ENCODE measurements at regions not wholly inside any gene's neighbourhood (a gene's known extent, or its start where the extent isn't known, plus 50 kb on each side); places are given as distances from the start of the nearest gene placed in this dataset.

DNA sequence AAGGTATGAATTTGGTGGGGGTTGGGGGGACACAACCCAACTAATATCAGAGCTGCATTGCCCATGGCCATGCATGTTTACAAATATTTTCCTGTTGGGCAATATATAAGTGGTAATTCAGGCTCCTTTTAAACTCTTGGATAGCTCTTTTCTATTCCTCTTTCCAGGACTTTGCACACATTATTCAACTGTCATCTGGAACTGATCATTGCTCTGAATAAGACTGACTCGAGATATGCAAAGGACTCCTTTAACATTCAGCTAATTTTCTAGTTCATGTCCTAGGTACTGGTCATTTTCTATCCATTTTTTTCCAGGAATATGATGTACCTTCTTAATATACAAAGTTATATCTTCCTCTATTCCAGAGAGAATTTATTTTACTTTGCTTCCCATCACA, 89.5 kb upstream of the STK32A start:
- Mint-ChIP-seq H3K27ac (no peak overlapping the region), H3K36me3 (ENCODE audit: low read depth) (no peaks in the 10 kb centered on the region), H3K27me3 (ENCODE audit: low read depth, poor library complexity) (no peaks in the 10 kb centered on the region), H3K4me1 (no peaks in the 10 kb centered on the region), H3K4me3 (no peak overlapping the region), H3K9me3 (peaks cover 3% of the 10 kb centered on the region)
- TF ChIP-seq, protein P1, sequence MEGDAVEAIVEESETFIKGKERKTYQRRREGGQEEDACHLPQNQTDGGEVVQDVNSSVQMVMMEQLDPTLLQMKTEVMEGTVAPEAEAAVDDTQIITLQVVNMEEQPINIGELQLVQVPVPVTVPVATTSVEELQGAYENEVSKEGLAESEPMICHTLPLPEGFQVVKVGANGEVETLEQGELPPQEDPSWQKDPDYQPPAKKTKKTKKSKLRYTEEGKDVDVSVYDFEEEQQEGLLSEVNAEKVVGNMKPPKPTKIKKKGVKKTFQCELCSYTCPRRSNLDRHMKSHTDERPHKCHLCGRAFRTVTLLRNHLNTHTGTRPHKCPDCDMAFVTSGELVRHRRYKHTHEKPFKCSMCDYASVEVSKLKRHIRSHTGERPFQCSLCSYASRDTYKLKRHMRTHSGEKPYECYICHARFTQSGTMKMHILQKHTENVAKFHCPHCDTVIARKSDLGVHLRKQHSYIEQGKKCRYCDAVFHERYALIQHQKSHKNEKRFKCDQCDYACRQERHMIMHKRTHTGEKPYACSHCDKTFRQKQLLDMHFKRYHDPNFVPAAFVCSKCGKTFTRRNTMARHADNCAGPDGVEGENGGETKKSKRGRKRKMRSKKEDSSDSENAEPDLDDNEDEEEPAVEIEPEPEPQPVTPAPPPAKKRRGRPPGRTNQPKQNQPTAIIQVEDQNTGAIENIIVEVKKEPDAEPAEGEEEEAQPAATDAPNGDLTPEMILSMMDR (IDR thresholded peaks at IDR 0.05): no peak
- no peak for DNase-seq

DNA sequence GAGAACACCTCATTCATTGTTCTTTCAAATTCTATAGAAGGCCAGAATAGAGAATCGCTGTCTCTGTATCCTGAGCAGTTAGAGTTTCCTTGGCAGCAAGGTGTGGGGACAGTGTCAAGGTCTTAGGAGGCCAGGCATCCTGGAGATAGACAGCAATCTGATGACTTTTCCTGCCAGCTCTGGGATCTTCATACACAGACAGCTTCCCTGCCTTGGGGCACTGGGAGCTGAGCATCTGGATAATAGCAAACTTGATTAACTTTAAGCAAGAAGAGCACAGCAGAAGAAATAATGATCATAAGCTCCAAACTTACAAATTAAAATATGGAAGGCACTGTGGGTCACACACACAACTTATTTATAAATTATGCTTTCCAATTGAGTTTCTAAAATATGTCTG, 86.1 kb upstream of the STK32A start:
- Mint-ChIP-seq H3K9me3 (no peaks in the 10 kb centered on the region), H3K36me3 (ENCODE audit: low read depth) (no peaks in the 10 kb centered on the region), H3K27me3 (ENCODE audit: low read depth, poor library complexity) (peaks cover 5% of the 10 kb centered on the region), H3K27ac (no peak overlapping the region), H3K4me1 (no peaks in the 10 kb centered on the region), H3K4me3 (no peak overlapping the region)
- DNase-seq: no peak
- TF ChIP-seq, protein P1 (IDR thresholded peaks at IDR 0.05): no peak

DNA sequence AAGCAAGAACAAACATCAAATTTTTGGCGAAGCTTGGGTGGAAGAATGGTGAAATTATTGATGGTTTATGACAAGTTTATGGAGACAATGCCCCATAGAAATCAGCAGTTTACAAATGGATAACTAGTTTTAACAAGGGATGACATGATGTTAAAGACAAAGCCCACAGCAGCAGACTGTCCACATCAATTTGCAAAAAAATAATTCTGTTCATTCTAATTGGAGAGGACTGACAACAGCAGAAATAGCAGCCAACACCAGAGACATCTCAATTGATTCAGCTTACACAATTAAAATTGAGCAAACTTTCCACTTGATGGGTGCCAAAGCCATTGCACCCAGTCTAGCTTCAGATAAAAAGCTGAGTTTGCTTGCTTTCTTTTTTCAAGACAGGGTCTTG, 82.7 kb upstream of the STK32A start:
- no peaks in the 10 kb centered on the region for H3K9me3 Mint-ChIP-seq
- no peak overlapping the region for H3K4me3 Mint-ChIP-seq
- no peaks in the 10 kb centered on the region for H3K4me1 Mint-ChIP-seq
- TF ChIP-seq, protein P1 (IDR thresholded peaks at IDR 0.05): no peak
- no peaks in the 10 kb centered on the region for H3K36me3 Mint-ChIP-seq (ENCODE audit: low read depth)
- no peak overlapping the region for H3K27ac Mint-ChIP-seq
- H3K27me3 Mint-ChIP-seq (ENCODE audit: low read depth, poor library complexity): peaks cover 5% of the 10 kb centered on the region
- no peak for DNase-seq

DNA sequence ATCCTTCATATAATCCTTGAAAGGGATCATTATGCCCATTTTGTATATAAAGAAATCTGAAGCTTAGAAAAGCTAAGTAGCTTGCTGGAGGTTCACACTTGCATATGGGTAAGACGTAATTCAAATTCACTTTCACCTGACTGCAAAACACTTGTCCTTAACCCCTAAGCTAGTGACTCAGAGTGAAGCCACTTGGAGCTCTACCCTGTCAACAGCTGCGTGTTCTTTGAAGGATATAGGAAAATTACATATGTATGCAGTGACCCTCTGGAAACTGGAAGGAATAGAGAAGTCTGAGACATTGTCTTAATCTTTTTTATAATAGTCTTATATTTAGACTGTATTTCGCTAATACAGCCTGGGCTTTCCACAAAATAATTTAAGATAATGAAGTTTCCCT, 80.0 kb upstream of the STK32A start:
- no peaks in the 10 kb centered on the region for H3K9me3 Mint-ChIP-seq
- peaks cover 5% of the 10 kb centered on the region for H3K27me3 Mint-ChIP-seq (ENCODE audit: low read depth, poor library complexity)
- TF ChIP-seq, protein P1 (IDR thresholded peaks at IDR 0.05): no peak
- DNase-seq: no peak
- no peaks in the 10 kb centered on the region for H3K4me1 Mint-ChIP-seq
- H3K36me3 Mint-ChIP-seq (ENCODE audit: low read depth): no peaks in the 10 kb centered on the region
- H3K27ac Mint-ChIP-seq: no peak overlapping the region
- no peak overlapping the region for H3K4me3 Mint-ChIP-seq

DNA sequence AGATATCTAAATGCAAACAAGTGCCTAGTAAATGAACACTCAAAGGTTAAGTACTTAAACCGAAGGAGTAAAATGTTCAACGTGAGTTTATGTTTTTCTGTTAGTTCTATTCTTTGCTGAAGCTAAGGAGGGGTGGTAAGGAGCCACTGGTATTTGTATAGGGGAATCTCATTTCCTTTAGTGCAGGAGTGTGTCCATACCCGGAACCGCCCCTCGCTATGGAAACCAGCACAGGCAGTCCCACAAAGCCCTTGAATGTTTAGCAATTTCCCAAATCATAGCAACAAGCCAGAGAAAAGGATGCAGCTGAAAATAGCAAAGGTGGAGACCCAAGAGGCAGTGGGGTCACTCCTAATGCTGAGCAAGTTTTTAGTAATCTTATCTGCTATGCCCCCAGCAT, 78.8 kb upstream of the STK32A start:
- Mint-ChIP-seq H3K27me3 (ENCODE audit: low read depth, poor library complexity) (peaks cover 5% of the 10 kb centered on the region), H3K4me1 (no peaks in the 10 kb centered on the region), H3K9me3 (no peaks in the 10 kb centered on the region), H3K36me3 (ENCODE audit: low read depth) (no peaks in the 10 kb centered on the region), H3K4me3 (no peak overlapping the region), H3K27ac (no peak overlapping the region)
- TF ChIP-seq, protein P1 (IDR thresholded peaks at IDR 0.05): no peak
- DNase-seq: no peak

DNA sequence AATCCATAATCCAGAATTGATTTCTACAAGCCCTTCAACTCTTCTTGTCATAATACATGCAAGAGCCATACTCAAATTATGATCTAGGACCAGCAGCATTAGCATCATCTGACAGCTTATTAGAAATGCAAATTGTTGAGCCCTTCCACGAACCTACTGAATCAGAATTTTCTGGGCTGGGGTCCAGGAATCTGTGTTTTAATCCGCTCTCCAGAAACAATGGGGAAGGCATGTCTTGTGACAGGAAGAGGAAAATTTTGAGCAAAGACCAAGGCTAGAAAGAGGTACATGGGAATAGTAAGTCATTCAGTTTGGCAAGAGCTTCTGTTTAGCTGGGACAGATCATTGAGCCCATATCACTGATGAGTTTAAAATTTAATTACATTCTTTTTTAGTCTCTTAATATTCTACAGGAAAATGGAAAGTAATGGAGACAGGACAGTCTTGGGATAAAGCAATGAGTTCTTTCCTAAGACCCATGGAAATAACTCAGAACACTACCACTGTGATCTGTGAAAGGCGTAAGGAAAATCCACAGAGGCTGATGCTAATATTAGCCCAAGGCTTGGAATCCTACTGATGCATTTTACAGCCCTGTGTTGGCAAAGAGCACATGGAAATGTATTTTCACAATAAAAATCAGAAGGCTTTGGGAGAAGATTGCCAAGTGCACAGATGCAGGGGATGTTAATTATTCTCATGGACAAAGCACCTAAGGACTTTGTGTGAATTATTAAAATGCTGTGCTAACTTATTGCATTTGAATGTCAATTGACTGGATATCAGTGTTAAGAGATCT, 73.7 kb upstream of the STK32A start:
- TF ChIP-seq, protein P1 (IDR thresholded peaks at IDR 0.05): no peak
- no peaks in the 10 kb centered on the region for H3K27me3 Mint-ChIP-seq (ENCODE audit: low read depth, poor library complexity)
- no peak overlapping the region for H3K27ac Mint-ChIP-seq
- H3K36me3 Mint-ChIP-seq (ENCODE audit: low read depth): no peaks in the 10 kb centered on the region
- peaks cover 3% of the 10 kb centered on the region for H3K9me3 Mint-ChIP-seq
- H3K4me3 Mint-ChIP-seq: no peak overlapping the region
- no peak for DNase-seq
- H3K4me1 Mint-ChIP-seq: no peaks in the 10 kb centered on the region
